Fibroblast of gingiva (primary cell): ENCODE measurements at regions not wholly inside any gene's neighbourhood (a gene's known extent, or its start where the extent isn't known, plus 50 kb on each side); places are given as distances from the start of the nearest gene placed in this dataset.
"Not testable (repeated sequence)": the region's sequence is repeated elsewhere in the genome, so short reads cannot be mapped to it uniquely, and the experiment has no call there.

Experiments used
- DNase-seq: peaks from one replicate; pipeline ENCODE4 v3.0.0-alpha.2; 2011; ENCODE audit warnings: low read depth

DNA sequence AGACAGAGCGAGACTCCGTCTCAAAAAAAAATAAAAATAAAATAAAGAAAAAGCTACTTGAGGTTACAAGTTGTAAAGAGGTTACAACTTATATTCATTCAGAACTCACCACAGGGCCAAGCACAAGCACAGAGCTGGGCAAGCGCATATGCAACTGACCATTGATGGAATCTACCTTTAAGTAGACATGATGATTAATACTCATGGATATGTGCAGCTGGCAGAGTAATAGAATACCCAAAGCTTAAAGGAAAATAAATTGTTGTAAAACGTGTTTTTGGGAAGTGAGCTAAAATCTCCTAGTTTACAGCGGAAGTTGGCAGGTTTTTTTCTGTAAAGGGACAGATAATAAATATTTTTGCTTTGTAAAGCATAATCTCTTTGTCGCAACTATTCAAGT, 111.6 kb downstream of the TMEM168 start:
- no peak for DNase-seq

DNA sequence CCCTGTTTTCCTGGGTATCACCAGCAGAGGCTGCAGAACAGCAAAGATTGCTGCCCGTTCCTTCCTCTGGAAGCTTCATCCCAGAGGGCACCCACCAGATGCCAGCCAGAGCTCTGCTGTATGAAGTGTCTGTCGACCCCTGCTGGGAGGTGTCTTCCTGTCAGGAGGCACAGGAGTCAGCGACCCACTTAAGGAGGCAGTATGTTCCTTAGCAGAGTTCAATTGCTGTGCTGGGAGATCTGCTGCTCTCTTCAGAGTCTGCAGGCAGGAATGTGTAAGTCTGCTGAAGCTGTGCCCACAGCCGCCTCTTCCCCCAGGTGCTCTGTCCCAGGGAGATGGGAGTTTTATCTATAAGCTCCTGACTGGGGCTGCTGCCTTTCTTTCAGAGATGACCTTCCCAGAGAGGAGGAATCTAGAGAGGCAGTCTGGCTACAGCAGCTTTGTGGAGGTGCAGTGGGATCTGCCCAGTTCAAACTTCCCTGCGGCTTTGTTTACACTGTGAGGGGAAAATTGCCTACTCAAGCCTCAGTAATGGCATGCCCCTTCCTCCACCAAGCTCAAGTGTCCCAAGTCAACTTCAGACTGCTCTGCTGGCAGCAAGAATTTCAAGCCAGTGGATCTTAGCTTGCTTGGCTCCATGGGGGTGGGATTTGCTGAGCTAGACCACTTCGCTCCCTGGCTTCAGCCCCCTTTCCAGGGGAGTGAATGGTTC, 100.6 kb downstream of the TMEM168 start:
- DNase-seq = not testable (repeated sequence)

GRCh38 chr7:112692333-112692732, 97.9 kb downstream of the TMEM168 start:
- no peak for DNase-seq

DNA sequence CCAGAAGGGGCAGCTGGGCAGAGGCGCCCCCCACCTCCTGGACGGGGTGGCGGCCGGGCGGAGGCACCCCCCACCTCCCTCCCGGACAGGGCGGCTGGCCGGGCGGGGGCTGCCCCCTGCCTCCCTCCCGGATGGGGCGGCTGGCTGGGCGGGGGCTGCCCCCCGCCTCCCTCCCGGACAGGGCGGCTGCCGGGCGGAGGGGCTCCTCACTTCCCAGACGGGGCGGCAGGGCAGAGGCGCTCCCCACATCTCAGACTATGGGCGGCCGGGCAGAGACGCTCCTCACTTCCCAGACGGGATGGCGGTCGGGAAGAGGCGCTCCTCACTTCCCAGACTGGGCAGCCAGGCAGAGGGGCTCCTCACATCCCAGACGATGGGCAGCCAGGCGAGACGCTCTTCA, 93.0 kb downstream of the TMEM168 start:
- not testable (repeated sequence) for DNase-seq

GRCh38 chr7:112699725-112700513, 90.3 kb downstream of the TMEM168 start:
- no peak for DNase-seq

DNA sequence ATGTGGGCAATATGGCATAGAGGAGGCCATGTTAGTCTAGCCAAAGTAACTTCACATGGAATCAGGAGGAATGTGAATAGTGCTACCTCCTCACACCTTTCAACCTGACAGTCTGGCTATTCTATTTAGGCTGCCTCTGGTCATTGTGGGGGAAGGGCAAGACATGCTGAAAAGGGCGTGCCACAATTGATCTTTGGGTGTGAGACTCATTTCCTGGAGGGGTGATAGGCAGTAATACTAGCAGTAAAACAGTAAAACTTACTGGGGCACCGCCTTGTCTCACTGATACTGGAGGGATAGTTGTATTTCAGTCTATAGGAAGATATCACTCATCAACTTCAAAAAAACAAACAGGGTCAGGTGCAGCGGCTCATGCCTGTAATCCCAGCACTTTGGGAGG, 88.7 kb downstream of the TMEM168 start:
- no peak for DNase-seq

GRCh38 chr7:112707655-112708054, 82.5 kb downstream of the TMEM168 start:
- no peak for DNase-seq

DNA sequence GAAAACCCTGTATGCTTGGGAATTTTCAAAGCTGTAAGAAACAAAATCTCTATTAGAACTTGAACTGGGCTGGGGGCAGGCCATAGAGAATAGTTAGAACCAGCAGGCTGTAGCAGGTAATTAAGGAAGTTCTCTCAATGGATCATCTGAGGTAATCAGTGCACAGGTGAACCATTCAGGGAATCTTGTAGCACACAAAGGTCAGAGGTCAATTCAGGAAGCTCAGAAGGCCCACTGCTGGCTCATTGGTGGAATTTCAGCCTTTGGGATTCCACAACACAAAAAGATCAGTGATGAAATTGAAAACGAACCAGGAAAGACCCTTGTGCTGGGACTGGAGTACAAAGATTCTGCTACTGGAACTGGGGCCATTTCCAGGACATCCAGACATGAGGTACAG, 82.0 kb downstream of the TMEM168 start:
- no peak for DNase-seq
